A172 (cell line): ENCODE measurements at regions not wholly inside any gene's neighbourhood (a gene's known extent, or its start where the extent isn't known, plus 50 kb on each side); places are given as distances from the start of the nearest gene placed in this dataset.
"Not testable (repeated sequence)": the region's sequence is repeated elsewhere in the genome, so short reads cannot be mapped to it uniquely, and the experiment has no call there.

ENCODE experiments used
- DNase-seq: peaks from one replicate; pipeline ENCODE4 v3.0.0-alpha.2; 2015; ENCODE audit warnings: low spot score

DNA sequence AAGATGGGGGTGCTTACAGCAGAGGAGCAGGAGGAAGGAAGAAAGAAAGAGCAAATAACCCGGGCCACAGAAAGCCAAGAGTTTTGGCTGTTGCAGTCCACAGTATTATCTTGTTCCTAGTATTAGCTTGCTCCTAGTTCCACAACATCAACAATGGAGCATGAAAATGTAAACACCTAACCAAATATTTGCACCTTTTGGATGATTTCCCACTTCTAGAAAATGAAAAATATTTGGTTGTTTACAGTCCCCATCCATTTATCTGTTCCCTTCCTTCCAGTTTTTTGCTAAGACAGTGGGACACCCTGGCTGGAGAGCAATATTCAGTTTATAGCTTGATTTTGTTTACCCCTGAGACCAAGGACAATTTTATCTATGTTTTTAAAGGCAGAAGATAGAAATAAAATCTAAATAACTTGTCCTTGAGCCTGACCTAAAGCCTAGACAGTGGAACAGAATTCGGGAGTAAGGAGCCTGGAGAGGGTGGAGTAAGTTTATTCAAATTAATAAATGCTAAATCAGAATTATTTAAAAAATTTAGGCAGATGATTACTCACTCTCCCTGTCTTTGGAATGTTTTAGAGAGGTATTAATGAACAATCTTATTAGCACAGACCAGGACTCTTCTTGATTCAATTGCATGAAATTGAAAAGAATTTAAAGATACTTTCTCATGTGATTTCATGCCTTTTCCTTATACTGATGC is 51.6 kb downstream of the RESF1 start:
- no peak for DNase-seq

DNA sequence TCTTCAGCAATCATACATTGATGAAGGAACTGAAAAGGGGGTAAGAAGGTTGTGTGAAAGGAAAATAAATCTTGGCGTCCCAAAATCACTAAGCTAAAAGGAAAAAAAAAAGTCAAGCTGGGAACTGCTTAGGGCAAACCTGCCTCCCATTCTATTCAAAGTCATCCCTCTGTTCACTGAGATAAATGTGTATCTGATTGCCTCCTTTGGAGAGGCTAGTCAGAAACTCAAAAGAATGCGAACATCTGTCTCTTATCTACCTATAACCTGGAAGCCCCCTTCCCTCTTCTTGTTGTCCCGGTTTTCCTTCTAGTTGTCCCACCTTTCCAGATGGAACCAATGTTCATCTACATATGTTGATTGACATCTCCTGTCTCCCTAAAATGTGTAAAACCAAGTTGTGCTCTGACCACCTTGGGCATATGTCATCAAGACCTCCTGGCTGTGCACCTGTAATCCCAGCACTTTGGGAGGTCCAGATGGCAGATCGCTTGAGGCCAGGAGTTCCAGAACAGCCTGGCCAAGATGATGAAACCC is 53.1 kb downstream of the RESF1 start:
- DNase-seq: no peak

GRCh38 chr12:32015036-32015435 is 55.8 kb downstream of the RESF1 start:
- no peak for DNase-seq

- DNase-seq: no peak
These were observed 57.7 kb downstream of the RESF1 start for GRCh38 chr12:32016680-32017482.

GRCh38 chr12:32021346-32021773 is 62.1 kb downstream of the RESF1 start:
- DNase-seq: no peak

- not testable (repeated sequence) for DNase-seq
These were observed 63.2 kb downstream of the RESF1 start for GRCh38 chr12:32022387-32022786.

GRCh38 chr12:32023861-32024260 is 64.6 kb downstream of the RESF1 start:
- not testable (repeated sequence) for DNase-seq

GRCh38 chr12:32024884-32025592 is 65.8 kb downstream of the RESF1 start:
- no peak for DNase-seq

DNA sequence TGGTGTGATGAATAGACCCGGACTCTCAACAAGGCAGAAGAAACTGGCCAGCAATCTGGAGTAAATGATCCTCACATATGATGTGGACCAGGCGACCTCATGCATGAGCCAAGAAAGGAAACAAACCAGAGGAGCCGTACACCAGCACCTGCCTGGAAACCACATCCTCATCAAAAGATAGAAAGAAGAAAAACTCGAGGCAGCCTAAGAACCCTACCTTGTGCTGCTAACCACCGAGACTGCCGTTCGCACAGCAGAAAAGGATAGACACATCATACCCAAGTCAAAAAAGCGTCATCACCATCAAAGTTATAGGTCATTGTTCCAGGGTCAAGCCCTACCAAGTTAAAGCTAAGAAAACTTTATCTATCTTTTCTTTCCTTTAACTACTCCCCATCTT is 66.7 kb downstream of the RESF1 start:
- DNase-seq: no peak

DNA sequence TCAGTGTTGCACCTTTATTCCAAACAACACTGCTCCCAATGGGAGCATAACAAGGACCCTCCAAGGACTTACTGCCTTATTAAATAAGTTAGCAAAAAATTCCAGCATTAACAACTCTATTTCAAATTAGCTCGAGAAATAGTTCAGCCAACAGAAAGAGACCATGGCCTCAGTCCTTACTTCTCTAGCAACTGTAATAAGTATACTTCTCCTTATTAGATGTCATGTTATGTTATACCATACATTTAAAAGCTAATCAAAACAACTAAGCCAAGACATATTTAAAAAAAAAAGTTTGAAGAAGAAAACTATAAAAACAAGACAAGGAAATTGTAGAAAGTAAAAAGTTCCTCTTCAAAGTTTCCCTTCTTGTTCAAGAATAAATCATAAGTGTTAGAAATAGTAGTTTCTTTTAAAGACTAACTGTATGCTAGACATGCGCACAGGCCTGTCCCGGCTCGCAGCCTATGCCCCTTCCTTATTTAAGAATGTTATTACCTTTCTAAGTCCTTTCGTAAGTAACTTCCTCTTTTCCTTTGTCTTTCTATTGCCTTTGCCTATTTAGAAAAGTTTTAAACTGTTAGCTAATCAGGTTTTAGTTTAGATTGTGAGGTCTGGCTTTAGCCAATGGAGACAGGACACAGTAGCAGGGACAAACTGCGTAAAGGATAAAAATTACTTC is 68.6 kb downstream of the RESF1 start:
- no peak for DNase-seq

DNA sequence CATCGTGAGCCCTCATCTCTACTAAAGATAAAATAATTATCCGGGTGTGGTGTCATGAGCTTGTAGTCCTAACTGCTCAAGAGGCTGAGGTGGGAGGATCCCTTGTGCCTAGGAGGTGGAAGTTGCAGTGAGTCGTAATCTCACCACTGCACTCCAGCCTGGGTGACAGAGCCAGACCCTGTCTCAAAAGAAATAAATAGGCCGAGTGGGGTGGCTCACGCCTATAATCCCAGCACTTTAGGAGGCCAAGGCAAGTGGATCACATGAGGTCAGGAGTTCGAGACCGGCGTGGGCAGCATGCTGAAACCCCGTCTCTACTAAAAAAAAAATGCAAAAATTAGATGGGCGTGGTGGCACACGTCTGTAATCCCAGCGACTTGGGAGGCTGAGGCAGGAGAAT is 70.9 kb downstream of the RESF1 start:
- DNase-seq: no peak

DNA sequence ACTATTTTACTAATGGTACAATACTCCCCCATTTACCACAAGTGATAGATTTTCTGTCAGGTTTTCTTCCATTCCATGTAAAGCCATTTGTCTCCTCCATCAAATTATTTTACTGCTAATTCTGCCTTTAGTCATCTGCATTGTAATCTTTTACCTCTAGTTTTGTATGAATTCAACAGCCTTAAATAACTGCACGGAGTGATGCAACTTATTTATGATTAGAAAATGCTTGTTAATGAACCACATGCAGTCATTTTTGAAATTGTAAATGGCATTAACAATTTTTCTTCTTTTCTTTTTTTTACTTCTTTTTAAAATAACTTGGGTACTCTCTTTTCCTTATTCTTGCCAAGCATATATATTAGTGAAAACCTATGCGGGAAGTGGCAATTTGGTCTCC is 71.5 kb downstream of the RESF1 start:
- no peak for DNase-seq

GRCh38 chr12:32031109-32031508 is 71.9 kb downstream of the RESF1 start:
- peak; percentile 16 for DNase-seq

- no peak for DNase-seq
These were observed 73.1 kb downstream of the RESF1 start for GRCh38 chr12:32032205-32032810.

DNA sequence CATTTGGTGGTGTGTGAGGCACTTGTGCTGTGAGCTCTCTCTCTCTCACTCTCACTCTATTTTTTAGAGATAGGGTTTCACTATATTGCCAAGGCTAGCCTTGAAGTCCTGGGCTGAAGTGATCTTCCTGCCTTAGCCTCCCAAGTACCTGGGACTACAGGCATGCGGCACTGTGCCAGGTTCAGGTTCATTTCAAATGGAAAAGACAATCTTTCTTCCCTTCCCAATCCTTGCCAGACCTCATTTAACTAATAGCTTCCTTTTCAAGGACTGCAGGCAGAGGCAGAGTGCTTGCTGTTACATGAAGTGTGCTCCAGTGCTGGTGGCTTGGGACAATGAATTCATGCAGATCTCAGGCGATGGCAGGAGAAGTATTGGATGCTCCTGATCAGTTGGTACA is 73.2 kb upstream of the BICD1 start:
- DNase-seq: no peak

DNA sequence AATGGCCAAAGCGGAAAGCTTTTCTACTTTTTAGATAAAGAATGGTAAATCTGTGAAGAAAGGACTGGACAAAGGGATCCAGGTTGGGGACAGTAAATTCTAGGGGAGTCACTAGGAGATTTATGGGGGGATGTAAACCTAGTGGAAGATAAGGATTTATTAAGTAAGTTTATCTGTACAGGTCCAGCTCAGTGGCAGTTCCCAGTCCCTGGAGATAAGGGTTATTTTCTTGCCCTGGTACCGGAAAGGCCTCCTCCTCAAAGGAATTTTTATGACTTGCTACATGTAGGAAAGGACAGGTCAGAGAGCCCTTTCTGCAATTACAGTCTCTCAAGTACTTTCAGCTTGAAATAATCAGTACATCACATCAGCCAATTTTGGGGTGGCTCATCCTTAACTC is 72.6 kb upstream of the BICD1 start:
- peak; percentile 25 for DNase-seq

DNA sequence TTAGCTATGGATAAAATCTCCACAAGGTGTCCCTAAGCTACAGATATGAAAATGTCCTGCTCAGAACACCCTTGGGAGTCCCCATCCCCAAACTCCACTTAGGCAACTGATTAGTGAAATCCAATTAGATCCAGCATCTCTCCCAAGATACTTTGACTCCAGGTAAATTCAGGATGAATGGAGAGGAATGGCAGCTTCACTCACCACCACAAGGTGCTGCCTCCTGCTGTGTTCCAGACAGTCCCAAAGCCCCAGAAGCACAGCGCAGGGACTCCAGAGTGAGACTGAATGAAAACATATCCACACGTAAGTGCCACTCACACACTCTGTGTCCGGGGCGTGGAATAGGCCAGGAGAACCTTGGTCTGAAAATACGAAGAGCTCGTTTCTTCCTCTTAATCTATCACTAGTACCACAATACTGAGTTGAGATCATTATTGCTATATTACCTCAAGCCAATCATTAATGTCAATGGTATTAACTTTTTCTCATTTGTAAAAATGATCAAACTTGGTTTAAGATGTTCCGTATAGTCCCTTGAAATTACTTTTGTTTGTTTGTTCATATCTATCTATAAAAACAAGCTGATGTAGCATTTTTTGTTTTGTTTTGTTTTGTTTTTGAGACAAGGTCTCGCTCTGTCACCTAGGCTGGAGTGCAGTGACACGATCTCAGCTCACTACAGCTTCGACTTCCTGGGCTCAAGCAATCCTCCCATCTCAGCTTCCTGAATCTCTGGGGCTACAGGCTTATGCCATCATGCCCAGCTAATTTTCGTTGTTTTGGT is 70.0 kb upstream of the BICD1 start:
- DNase-seq: no peak

DNA sequence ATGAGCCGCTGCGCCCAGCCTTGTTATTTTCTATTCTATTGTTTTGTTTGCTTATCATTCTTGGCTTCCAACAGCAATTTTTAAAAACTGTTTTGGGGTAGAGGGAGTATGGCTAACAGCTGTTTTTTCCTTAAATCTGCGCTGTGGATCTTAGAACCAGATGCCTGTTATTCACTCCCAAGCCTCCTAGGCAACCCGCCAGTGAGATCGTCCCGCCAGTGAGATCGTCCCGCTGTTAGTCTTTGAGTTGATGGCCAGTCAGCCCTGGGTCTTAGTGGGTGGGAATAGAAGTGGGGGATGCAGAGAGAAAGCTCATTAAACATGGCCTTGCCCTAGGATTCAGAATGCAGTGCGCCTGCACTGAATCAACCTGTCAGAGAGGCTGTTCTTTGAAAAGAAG is 67.3 kb upstream of the BICD1 start:
- DNase-seq: no peak

DNA sequence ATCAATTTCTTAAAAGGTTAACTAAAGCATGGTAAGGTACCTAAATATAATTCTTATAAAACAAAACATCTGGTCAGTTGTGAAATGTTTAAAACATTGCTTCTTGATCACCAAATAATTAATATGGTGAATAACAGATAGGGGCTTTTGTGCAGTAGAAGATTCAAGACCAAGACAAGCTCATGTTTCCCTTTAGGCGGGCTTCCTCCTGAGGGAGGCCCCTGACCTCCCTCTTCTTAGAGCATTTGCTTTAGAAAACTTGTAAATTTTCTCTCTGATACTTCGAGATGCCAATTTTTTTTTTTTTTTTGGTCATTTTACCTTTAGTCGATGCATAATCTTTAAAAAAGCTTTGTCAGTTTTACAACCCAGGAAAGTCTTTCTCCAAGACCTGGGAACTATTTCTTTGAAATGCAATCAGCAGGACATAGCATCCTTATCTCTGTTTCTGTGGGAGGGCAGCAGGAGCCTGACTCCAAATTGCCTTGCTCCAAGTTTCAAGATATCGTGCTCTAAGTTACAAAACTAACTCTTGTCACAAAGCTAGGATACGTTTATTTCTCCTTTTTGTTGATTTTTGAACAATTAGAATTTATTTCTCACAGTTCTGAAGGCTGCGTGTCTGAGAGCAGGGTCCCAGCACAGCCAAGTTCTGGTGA is 66.6 kb upstream of the BICD1 start:
- DNase-seq: no peak

DNA sequence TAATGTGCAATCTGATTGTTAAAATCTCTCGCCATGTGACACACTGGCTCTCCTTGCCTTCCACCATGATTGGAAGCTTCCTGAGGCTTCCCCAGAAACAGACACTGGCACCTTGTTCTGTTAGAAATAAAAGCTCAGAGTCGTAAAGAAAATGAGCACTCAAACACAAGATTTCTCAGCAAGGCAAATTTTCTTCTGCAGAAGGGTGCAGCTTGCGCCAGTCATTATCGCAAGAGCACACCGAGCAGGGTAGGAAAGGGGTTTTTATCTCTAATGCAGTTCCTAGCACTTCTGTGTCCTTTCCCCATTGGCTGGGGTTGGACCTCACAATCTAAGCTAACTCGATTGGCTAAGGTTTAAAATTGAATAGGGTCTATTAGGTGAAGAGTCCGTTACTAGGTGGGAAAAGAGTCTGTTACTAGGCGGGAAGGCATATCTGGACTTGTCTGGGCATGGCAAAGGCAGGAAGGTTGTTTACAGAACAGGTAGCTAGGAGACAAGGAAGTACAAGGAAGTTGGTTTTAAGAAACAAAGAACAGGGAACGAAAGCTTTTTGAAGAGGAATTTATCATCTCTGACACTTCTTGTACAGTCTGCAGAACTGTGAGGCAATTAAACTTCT is 62.6 kb upstream of the BICD1 start:
- DNase-seq: no peak
